ENCODE measurements at regions not wholly inside any gene's neighbourhood (a gene's known extent, or its start where the extent isn't known, plus 50 kb on each side); places are given as distances from the start of the nearest gene placed in this dataset.
"Not testable (repeated sequence)": the region's sequence is repeated elsewhere in the genome, so short reads cannot be mapped to it uniquely, and the experiment has no call there.

DNA sequence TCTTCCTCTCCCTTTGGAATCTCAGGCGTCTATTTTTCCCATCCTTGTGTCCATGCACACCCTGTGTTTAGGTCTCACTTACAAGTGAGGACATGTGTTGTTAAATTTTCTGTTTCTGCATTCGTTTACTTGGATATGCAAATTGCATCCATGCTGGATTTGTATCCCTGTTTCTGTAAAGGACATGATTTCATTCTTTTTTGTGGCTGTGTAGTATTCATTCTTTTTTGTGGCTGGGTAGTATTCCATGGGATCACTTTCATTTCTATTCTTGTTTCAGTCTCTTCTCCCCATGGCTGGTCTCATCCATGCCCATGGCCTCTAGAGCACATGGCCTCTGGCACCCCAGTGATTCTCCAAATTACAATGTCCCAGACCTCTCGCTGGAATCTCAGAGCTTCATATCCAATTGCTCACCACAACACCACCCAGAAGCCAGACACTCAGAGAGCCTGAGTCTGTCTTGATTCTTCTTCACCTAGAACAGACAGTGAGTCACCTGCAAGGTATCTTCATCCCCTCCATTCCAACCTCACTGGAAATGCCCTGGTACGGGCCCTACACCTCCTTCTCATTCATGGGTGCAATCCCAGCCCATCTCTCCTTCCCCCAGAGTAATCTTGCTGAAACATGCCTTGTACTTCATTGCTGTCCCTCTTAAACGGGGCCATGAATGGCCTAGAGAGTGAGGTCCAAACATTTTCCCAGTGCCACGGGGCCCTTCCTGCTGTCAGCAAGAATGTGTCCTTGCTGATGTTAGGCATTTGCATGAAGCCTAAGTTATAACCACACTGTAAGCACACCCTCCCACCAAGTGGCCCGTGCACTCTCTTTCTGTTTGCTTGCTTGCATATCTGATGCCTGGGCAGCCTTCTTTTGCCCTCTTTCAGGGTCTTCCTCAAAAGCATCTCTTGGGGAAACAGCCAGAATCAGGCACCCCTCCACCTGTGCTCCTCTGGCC lies 476.2 kb upstream of the TSHZ3 start:
- no peak for DNase-seq

DNA sequence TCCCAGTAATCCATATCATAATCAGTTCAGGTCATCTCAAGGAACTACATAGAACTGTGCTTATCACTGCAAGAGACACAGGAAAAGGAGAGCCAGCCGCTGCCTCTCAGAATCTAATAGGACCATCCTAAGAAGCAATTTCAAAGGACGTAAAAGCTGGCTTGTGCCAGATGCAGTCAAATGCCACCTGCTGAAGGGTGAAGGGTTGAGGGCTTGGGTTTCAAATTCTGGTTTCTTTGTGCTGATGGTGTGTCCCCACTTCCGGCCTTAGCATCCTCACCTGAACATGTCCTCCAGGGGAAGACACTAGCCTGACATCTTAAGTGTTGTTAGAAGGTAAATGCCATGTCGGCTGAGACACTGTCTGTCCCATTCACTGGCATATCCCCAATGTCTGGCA lies 477.1 kb upstream of the TSHZ3 start:
- DNase-seq: no peak

DNA sequence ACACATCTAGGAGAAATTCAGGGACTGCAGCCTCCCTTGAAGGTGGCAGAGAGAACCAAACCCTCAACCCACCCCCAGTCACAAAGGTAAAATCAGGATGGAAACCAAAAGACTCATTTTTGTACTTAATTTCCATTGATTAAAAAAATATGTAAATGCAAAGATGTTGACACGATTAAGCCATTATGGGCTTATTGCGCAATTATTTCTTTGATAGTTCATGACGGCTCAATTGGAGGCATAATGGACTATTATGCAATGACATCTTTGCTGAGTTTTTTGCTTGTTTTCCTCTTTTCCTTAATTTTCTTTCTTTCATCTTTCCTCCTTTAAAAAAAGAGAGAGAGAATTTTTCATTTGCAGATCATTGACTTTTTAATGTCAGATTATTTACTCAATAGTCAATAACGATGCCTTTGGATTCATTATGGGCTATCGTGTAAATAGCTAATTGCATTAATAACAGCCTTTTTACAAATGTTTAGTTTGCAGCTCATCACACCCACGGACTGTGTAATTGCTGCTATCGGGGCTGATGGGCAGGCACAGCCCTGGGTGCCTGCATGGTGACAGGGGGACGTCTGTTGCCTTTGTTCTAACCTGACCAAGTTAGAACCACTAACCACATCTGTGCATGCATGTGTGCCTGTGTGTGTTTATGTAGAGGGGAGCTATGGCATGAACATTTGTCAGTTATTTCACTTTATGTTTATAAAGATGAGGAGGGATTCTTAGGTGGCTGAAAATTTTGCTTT lies 482.4 kb upstream of the TSHZ3 start:
- DNase-seq: no peak

DNA sequence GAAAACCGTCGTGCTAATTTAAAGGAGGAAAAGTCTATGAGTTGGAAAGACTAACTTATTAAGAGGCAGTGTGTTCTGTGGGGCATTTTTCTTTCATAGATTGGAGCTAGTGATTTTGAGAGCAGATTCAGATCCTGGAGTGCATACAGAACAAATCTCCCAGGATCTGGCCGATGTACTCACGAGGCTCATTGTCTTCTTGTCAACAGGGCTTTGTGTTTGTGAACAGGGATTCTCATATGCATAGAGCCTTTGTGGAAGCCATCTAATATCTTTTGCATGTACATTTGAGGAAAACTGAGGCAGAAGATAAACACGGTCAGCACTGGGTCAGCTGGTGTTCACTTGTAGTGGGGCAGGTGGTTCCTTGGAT lies 482.9 kb upstream of the TSHZ3 start:
- DNase-seq: no peak

DNA sequence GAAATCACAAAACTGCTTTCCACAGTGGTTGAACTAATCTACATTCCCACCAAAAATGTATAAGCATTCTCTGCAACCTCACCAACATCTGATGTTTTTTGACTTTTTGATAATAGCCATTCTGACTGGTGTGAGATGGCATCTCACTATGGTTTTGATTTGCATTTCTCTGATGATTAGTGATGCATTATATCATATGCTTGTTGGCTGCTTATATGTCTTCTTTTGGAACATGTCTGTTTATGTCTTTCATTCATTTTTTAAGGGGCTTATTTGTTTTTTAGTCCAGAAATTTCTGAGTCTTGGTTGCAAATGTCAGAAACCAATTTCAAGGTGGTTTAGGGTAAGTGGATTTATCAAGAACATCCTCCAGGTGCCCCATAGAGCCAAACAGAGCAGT lies 484.8 kb upstream of the TSHZ3 start:
- no peak for DNase-seq

DNA sequence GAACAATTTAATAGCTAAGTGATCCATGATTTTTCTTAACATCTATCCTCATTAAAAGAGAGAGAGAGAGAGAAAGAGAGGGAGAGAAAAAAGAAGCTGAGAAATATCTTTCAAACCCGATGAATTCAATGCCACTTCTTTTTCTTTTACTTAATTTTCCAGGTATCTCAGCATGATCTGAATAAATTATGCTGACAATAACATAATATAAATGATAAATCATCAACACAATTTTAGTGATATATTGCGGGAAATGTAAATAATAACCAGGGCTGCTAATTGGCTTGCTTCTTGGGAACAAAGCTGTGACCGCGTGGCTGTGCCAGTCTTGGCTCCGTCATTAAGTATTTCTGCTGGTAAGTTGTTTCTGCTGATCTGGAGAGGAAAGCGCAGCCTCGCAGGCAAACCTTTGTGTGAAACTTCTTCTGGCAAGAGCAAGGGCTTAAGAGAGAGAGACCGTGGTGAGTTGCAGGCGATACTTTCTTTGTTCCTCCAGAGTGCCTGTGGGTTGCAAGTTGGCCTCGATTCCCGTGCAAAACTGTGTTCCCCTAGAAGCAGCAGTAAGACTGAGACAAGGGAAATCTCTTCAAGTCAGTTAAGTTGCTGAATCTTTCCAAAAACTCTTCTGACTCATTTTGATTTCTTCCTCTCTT lies 489.1 kb upstream of the TSHZ3 start:
- DNase-seq: no peak

DNA sequence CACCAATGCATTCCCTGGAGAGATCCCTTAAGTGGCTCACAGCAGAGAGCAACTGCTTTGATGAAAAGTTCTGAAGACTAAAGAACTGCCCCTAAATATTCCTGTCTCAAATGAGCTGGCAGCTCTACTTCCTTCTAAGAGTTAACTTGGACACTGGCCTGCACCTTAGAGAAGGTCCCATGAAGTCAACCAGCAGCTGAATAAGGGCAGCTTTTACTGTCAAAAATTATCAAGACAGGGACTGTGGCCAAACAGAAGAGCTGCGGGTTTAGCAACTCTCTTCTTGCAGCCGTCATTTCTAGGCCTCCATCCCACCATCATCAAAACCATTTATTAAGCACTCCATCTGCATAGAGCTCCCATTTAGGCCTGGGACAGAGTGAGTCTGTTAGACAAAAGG lies 491.1 kb upstream of the TSHZ3 start:
- DNase-seq: no peak

DNA sequence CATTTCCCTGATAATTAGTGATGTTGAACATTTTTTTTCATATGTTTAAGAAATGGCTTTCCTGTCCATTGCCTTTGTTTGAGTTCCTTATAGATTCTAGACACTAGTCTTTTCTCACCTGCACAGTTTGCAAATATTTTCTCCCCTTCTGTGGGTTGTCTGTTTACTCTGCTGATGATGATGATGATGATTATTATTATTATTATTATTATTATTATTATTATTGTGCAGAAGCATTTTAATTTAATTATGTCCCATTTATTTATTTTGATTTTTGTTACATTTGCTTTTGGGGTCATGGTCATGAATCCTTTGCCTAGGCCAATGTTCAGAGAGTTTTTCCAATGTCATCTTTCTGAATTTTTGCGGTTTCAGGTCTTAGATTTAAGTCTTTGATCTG lies 492.5 kb upstream of the TSHZ3 start:
- no peak for DNase-seq

DNA sequence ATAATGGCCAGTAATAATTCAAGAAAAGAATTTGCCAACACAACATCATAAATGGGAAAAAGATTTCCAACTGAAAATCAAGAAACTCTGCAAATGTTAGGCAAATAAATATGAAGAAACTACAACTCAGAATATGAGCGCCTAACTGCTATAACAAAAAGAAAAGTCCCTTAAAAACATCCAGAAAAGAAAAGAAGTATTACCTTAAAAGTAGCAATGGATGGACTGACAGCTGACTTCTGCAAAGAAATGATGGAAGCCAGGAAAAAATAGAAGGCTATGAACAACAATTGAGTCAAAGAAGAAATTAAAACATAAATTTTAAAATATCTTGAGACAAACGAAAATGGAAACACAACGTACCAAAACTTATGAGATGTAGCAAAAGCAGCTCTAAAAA lies 482.3 kb upstream of the ZNF507 start:
- DNase-seq: no peak

DNA sequence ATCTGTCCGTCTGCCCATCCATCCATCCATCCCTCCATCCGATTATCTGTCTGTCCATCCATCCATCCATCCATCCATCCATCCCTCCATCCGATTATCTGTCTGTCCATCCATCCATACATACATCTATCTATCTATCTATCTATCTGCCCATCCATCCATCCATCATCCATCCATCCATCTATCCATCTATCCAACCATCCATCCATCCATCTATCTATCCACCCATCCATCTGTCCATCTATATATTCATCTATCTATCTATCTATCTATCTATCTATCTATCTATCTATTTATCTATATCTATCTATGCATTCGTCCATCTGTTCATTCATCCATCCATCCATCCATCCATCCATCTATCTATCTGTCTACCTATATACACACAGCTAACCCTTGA lies 471.1 kb upstream of the ZNF507 start:
- no peak for DNase-seq

DNA sequence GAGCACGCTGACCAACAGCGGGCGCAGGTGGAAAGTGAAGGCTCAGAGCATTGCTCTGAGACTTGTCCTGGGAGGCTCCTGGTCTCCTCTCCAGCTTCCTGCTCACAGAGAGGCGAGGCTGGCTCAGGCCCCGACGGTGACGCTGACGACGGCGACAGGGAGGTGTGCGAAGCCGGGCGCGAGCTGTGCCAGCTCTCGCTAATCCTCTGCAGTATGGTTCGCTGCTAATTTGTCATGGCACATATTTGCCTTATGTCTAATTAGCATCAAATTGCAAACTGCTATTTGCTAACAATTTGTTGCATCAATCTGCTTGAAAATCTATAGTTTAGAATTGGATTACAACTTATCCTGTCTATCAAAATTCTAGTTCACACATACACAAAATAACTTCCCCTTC lies 469.8 kb upstream of the ZNF507 start:
- DNase-seq: no peak

DNA sequence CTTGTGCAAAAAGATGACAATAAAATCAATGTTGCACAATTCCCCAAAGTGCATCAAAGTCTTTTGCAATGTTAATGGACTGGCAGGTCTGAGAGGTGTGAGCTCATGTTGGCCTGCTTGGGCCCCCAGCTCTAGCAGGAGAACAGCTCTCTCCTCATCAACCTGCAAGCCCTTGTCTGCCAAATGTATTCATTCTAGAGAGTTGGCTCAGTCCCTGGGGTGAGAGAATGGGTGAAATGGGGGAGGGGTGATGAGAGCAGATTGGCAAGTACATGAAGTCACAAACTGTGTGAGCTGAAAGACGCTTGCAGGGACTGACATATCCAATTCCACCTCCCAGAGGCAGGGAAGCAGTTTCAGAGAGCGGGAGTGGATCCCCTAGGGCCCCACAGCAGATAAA lies 465.1 kb upstream of the ZNF507 start:
- no peak for DNase-seq

DNA sequence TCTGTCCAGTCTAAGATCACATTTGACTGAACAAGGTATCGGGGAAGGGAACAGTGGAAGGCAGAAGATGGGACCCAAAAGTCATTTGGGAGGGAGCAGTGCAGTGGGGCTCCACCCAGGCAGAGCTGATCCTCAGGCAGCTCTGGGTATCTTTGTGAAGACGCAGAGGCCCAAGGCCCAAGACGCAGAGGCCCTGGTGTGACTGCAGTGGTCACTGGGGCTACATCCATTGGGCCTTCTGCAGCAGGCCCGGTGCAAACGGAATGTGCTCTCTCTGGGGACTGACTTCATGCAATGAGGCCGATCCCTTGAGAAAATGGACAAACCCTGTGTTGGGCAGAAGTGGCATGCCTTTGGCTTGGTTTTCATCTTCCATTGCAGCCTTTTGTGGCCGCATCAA lies 463.4 kb upstream of the ZNF507 start:
- no peak for DNase-seq

DNA sequence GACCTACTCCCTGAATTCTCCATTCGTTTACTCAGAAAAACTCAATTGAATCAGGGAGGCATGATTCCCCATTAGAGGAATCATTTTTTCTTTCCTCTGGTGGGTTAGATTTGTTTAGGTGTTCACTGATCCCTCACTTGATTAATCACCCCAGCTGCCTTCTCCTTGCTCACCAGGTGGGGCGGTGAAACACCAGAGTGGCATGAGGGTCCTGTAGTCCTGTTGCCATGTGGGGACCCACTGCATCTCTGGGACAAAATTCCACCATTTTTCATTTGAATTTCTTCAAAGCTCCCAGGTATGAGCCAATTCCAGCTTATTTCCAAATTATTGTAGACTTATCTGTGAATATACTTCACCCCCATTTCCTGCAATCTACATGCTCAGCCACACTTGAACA lies 462.7 kb upstream of the ZNF507 start:
- DNase-seq: no peak

DNA sequence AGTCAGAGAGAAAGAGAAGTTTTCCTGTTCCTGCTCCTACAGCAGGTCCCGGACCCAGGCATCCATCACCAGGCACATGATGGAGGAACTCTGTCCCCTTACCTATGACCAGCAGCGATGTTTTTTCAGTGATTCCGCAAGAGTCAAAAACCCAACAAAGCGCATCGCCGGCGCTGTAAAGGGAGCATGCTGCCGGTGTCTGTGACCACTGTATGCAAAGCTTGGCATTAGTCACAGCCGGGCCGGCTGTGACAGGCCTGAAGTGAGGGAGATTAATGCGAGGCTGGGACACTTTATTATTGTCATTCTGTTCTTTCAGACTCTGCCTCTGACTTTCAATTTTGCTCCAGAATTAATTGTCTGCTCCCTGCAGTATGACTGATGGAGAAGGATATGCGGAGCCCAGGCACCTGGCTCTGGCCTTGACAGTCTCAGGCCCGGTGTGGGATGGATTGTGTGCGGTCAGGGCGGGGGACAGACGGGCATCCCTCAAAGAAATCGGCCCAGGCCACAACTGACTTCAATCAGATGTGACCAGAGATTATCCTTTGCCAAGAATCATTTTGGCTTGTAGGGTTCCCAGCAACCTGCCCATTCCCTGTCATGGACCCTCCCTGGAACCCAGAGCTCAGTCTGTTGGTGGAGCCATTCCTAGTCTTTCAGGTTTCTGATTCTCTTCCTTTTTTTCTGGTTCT lies 462.0 kb upstream of the ZNF507 start:
- DNase-seq: no peak

DNA sequence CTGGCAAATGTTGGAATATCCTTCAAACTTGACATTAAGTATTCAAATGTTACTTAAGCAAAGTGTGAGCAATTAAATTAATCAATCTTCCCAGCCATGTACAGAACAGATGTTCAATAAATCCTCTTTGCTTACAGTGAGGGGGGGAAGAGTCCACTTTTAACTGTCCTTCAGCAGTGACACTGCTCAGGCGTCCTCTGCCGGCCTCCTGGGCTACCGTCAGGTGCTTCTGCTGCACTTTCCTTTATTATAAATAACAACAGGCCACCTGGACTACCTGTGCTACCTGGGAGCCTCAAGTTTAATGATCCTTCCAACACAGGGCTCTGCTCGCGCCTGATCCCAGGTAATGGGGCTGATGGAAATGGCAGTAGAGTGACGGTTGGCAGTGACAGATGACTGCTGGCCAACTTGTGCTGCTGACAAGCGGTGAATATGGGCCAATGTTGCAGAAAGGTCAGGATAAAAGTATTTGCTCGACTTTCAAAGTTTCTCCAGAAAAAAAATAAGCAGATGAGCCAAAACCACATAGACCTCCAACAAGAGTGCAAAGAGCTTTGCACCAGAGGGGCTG lies 460.0 kb upstream of the ZNF507 start:
- DNase-seq: no peak

DNA sequence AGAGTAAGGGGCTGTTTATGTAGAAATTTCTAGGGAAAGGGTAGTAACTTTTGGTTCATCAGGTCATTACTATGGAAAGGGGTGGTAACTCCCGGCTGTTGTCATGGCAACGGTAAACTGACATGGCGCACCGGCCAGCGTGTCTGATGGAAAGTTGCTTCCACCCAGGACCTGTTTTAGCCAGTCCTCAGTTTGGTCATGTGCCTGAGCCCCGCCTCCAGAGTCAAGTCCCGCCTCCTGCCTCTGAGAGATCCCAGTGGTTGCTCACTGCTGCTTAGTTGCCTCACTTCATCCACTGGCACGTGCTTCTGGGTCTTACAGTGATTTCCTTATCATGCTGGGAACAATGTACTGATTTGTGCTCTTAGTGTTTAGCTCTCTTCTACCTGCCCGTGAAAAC lies 455.2 kb upstream of the ZNF507 start:
- DNase-seq: no peak

DNA sequence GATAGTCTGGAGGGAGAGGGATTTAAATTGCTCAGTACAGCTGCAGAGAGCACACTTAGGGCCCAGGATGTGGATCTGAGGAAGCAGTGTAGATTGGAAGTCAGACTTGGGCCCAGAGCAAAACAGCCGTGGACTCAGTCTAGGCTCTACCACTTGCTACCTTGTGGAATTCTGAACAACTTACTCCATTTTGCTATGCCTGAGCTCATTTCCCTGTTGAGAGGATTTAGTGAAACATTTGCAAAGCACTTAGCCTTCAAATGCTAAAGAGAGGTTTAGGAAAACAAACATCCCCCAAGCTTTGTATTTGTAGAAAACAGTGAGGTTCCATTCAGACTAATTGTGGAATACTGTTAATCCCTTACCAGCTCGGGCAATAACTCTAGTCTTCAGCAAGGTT lies 453.4 kb upstream of the ZNF507 start:
- DNase-seq: no peak

DNA sequence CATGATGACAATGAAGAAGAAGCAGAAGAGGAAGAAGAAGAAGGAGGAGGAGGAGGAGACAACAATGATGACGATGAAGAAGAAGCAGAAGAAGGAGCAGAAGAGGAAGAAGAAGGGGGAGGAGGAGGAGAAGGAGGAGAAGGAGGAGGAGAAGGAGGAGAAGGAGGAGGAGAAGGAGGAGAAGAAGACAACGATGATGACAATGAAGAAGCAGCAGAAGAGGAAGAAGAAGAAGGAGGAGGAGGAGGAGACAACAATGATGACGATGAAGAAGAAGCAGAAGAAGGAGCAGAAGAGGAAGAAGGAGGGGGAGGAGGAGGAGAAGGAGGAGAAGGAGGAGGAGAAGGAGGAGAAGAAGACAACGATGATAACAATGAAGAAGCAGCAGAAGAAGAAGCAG lies 451.9 kb upstream of the ZNF507 start:
- DNase-seq: not testable (repeated sequence)

DNA sequence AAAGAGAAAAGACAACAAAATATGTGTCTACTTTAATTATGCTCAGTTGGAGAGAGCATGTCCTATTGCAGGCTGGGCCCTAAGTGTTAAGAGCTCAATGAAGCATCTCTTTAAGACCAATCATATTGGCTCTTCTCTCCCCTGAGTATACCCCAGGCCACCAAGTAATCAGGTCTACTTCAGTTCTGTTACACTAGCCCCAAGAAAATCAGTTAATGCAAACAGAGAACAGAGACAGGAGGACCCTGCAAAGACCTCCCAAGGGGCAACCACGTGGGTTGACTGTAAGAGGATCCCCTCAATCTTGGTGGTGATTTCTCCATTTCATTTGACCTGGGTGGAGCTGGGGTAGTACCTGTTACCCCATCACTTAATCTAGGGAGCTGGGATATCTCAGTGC lies 451.0 kb upstream of the ZNF507 start:
- DNase-seq: no peak

DNA sequence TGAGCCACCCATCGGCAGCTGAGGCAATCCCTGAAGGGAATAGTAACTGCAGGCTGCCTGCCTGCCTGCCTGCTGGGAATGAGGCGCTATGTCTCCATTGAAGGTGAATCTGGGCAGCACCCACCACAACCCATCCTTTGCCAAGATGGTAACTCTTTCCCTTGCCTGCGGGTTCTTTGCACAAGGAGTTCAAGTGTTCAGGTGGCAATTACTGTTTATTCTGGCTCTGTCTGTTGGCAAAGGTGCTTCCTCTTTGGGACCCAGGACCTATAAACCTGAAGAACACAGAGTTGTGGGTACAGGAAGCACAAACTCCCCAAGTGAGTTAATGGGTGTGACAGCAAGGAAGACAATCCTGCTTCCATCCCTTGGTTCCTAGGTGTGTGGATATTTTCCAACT lies 448.1 kb upstream of the ZNF507 start:
- no peak for DNase-seq

DNA sequence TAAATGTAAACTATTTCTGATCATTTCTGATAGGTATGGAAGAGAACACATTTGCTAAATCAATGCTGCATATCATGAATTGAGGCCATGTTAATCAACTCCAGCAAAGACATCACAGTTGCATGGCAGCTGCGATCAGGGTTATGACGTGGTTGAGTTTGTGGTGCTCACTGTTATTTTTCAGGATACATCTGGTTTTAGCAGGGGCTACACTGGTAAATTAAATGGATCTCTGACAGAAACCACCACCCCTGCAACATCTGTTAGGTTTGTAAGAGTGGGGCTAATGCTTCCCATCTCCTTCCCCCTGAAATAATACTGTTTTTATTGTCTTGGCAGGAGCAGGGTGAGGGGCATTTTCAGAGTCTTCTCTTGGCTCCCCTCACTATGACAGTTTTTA lies 444.4 kb upstream of the ZNF507 start:
- DNase-seq: no peak

DNA sequence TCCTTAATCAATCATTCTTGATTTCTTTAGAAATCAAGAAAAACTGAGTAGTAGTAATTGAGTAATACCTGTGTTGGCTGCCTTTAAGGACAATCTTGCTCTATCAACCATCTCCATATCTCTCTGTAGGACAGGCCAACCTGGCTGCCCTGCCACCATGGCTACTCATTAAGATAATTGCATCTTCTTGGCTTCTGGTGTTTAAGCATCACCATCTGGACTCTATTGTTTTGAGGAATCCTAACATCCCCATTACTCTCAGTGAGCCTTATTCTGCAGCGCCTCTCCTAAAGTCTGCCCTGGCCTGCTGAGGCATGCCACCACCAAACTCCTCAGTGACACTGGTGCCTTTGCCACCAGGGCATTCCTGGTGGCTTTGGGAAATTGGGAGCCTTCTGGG lies 442.6 kb upstream of the ZNF507 start:
- DNase-seq: no peak

All from activated CD4-positive, alpha-beta T cell treated with anti-CD3 and anti-CD28 coated beads, Interleukin-2, amount 50 U/mL, for 48 hours (primary cell).